ACC112 (cell line): ENCODE measurements at regions not wholly inside any gene's neighbourhood (a gene's known extent, or its start where the extent isn't known, plus 50 kb on each side); places are given as distances from the start of the nearest gene placed in this dataset.

Experiments
- H2AFZ ChIP-seq: fragments of 200-600 bp; sonication (generic); one replicate; pipeline ENCODE4 v1.6.0; 2017; ENCODE audit warnings: antibody characterized with exemption, low read length; ENCODE audit not compliant: unreplicated experiment
- H3K27ac ChIP-seq: fragments of 200-600 bp; sonication (generic); 2 replicates; pipeline ENCODE4 v1.5.1; 2014; ENCODE audit warnings: low read depth, mild to moderate bottlenecking, antibody characterized with exemption, low read length, moderate library complexity
- H3K27me3 ChIP-seq: fragments of 200-600 bp; sonication (generic); 2 replicates; pipeline ENCODE4 v1.6.1; 2014; ENCODE audit warnings: mild to moderate bottlenecking, antibody characterized with exemption, low read length, moderate library complexity, mixed read lengths; ENCODE audit not compliant: insufficient read depth
- H3K36me3 ChIP-seq: fragments of 200-600 bp; sonication (generic); 2 replicates; pipeline ENCODE4 v1.6.1; 2016; ENCODE audit warnings: mild to moderate bottlenecking, antibody characterized with exemption, low read length, moderate library complexity, mixed read lengths; ENCODE audit not compliant: insufficient read depth
- H3K4me1 ChIP-seq: fragments of 200-600 bp; sonication (generic); one replicate; pipeline ENCODE4 v1.6.1; 2016; ENCODE audit warnings: low read length, mixed read lengths; ENCODE audit not compliant: insufficient read depth, unreplicated experiment, control insufficient read depth
- H3K4me3 ChIP-seq: fragments of 200-600 bp; sonication (generic); 2 replicates; pipeline ENCODE4 v1.5.1; 2014; ENCODE audit warnings: mild to moderate bottlenecking, low read depth, low read length
- H3K79me2 ChIP-seq: fragments of 200-600 bp; sonication (generic); one replicate; pipeline ENCODE4 v1.6.0; 2016; ENCODE audit warnings: low read length; ENCODE audit not compliant: control insufficient read depth, unreplicated experiment, insufficient read depth

DNA sequence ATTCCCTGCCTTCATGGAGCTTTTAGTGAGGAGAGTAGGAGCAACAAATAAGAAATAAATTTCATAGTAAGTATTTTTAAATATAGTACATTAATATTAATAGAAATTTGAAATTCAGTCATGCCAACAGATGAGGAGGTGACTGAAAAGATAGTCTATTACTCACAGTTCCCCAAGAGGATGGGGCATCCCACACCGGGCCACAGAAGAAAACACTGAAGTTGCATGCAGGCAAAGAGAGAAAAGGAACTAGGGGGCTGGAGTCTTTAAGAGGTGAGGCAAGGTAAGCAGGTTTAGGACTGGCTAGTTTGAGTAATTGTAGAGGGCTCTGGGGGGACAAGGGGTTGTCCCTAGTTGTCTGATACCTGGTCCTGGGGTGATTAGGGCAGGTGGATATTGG lies 120.1 kb upstream of the UMPS start:
- no peak overlapping the region for H3K27ac ChIP-seq

DNA sequence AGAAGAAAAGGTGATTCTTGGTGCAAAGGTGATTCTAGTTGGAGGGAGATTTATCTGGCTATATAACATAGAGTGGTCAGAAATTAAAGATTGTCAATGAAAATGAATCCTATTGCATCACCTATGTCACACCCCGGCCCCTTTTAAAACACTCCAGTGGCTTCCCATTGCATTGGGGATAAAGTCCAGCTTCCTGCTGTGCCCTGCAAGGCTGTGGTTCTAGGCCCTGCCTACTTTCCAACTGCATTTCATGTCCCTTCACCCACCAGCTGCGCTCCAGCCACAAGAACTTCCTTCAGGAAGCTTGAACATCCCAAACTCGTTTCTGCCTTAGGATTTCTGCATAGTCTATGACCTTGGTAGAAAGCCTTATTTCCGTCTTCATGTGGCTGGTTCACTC lies 118.7 kb upstream of the UMPS start:
- no peaks in the 10 kb centered on the region for H3K36me3 ChIP-seq
- no peak overlapping the region for H3K27ac ChIP-seq
- H3K4me1 ChIP-seq = peaks cover 11% of the 10 kb centered on the region
- no peak overlapping the region for H2AFZ ChIP-seq
- H3K27me3 ChIP-seq = peaks cover 9% of the 10 kb centered on the region; the same call in 1 of the 2 replicates
- no peak overlapping the region for H3K4me3 ChIP-seq
- H3K79me2 ChIP-seq = no peaks in the 10 kb centered on the region

More for the DNA sequence above, 120.1 kb upstream of the UMPS start:
- no peaks in the 10 kb centered on the region for H3K27me3 ChIP-seq
- H2AFZ ChIP-seq = no peak overlapping the region
- peaks cover 21% of the 10 kb centered on the region for H3K4me1 ChIP-seq
- H3K4me3 ChIP-seq = no peak overlapping the region
- H3K36me3 ChIP-seq = no peaks in the 10 kb centered on the region
- H3K79me2 ChIP-seq = no peaks in the 10 kb centered on the region

DNA sequence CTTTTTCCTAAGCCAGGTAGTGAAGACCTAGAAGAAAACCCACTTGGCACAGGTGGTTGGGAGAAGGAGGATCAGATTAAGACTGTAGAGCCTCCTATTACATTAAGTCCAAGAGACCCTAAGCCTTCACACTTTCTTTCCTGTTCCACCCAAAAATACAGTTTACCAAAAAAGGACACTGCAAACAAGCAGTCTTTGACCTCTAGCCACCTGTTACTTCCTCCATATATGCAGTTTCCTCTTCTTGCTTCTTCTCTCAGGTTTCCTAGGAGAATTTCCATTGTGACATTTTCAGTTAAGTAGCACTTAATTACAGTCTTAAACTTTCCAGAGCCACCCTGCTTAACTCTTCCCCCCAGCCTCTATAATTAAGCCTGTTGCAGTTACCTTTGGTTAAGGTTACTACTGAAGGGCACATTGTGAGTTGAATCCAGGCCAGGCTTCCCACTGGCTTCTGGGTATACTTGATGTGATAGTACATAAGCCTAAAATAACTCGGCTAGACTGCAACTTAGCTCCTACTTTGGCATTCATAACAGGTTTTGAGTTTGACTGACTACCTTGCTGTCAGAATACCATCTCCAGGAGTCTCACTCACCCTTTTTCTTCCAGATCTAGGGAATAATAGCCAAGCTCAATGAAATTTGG lies 114.2 kb upstream of the UMPS start:
- Histone ChIP-seq H3K79me2 (no peaks in the 10 kb centered on the region), H3K27me3 (peaks cover 9% of the 10 kb centered on the region; the same call in 1 of the 2 replicates), H2AFZ (no peak overlapping the region), H3K27ac (no peak overlapping the region), H3K36me3 (no peaks in the 10 kb centered on the region), H3K4me1 (peaks cover 14% of the 10 kb centered on the region), H3K4me3 (no peak overlapping the region)

DNA sequence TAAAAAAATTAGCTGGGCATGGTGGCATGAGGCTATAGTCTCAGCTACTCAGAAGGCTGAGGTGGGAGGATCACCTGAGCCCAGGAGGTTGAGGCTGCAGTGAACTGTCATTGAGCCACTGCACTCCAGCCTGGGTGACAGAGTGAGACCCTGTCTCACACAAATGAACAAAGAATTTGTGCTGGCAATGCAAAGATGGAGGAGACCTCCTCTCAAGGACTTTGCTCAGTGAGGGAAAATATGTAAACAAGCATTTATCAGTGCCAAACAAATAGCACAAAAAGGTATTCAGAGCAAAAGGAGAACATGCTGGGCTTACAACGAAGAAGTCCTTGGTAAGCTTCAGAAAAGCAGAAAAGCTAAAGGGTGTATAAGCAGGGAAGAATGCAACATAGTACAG lies 113.1 kb upstream of the UMPS start:
- Histone ChIP-seq H3K79me2 (no peaks in the 10 kb centered on the region), H3K27ac (no peak overlapping the region), H2AFZ (no peak overlapping the region), H3K4me1 (peaks cover 16% of the 10 kb centered on the region), H3K27me3 (peaks cover 9% of the 10 kb centered on the region; the same call in 1 of the 2 replicates), H3K36me3 (no peaks in the 10 kb centered on the region), H3K4me3 (no peak overlapping the region)

DNA sequence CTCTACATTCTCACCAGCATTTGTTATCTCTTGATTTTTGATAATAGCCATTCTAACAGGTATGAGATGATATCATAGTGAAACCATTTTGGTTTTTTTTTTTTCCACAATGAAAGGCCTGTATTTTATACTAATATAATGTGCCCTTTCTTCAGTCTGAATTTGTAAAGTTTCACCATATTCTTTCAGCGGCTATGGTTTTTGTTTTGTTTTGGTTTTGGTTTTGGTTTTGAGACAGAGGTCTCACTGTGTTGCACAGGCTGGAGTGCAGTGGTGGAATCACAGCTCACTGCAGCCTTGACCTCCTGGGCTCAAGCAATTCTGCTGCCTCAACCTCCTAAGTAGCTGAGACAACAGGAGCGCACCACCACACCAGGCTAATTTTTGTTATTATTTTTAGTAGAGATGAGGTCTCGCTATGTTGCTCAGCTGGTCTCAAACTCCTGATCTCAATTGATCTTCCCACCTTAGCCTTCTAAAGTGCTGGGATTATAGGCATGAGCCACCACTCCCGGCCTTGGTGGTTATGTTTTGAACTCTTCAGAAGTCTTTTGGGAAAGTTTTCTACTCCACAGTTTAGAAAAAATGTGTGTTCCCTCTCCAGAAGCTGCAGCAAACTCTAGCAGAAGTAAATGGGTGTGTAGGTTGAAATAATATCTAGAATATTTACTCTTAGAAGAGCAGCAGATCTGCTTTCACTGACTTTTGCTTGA lies 110.2 kb upstream of the UMPS start:
- Histone ChIP-seq H3K79me2 (no peaks in the 10 kb centered on the region), H2AFZ (peak overlapping the region; percentile 95), H3K4me1 (peaks cover 16% of the 10 kb centered on the region), H3K27me3 (peaks cover 9% of the 10 kb centered on the region; the same call in 1 of the 2 replicates), H3K27ac (peak overlapping the region; percentile 5), H3K4me3 (peak overlapping the region; percentile 62), H3K36me3 (no peaks in the 10 kb centered on the region)

DNA sequence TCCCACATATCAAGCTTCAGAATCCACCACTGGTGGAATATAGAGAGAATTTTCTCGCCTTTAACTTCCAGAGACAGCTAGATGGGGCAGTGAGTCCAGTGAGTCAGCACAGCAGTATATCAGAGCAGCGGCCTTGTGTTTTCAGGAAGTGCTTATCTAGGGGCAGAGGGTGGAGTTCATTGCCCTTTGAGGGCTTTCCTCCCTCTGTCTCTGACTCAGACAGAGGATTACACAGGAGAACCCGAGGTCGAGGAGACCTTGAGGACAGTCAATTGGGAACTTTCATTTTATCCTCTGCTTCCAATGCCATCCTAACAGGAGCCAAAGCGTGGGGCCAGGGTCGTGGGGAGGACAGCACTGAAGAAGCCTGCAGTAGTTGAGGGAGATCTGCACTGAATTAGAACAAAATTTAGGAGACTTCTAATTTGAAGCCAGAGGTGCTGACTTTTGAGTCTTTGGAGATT lies 109.6 kb upstream of the UMPS start:
- H2AFZ ChIP-seq = peak overlapping the region; percentile 95
- H3K4me1 ChIP-seq = peaks cover 16% of the 10 kb centered on the region
- H3K27ac ChIP-seq = peak overlapping the region; percentile 5
- H3K27me3 ChIP-seq = peaks cover 7% of the 10 kb centered on the region; the same call in 1 of the 2 replicates
- H3K36me3 ChIP-seq = no peaks in the 10 kb centered on the region
- peak overlapping the region; percentile 62 for H3K4me3 ChIP-seq
- no peaks in the 10 kb centered on the region for H3K79me2 ChIP-seq

DNA sequence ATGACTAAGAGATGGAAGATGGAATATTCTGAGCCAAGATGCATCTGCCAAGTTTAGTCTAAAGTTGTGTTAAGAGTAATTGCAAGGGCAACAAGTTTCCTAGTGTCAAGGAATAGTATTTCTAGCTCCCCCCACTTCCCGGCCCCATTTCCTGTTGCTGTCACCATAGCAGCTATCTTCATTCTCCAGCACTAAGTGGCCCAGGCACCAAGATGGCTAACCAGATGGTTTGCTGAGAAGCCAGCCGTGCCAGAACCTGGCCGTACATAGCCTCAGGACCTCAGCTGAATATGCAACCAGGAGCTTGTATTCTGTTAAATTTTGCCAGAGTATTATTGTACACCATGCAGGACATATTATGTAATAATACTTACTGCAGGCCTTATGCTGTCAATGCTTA lies 108.8 kb upstream of the UMPS start:
- H2AFZ ChIP-seq = no peak overlapping the region
- no peaks in the 10 kb centered on the region for H3K36me3 ChIP-seq
- no peak overlapping the region for H3K27ac ChIP-seq
- peaks cover 16% of the 10 kb centered on the region for H3K4me1 ChIP-seq
- H3K4me3 ChIP-seq = no peak overlapping the region
- H3K27me3 ChIP-seq = no peaks in the 10 kb centered on the region
- no peaks in the 10 kb centered on the region for H3K79me2 ChIP-seq

DNA sequence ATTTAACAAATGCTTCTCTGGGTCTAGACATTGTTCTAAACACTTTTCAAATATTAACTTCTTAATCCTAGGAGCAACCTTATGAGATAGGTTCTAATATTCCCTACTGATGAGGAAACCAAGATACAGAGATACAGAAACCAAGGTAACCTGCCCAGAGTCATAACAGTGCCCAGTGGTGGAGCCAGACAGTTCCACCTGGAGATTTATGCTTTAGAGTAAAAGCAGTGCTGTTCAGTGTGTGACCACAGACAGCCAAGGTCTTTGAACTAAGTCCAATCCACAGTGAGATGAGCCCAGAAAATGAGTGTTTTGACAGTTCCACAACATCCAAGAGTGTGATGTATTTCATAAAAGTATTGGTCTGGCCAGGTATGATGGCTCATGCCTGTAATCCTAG lies 105.2 kb upstream of the UMPS start:
- H3K79me2 ChIP-seq = no peaks in the 10 kb centered on the region
- no peak overlapping the region for H2AFZ ChIP-seq
- no peak overlapping the region for H3K4me3 ChIP-seq
- H3K27me3 ChIP-seq = no peaks in the 10 kb centered on the region
- H3K4me1 ChIP-seq = peaks cover 11% of the 10 kb centered on the region
- H3K27ac ChIP-seq = no peak overlapping the region
- no peaks in the 10 kb centered on the region for H3K36me3 ChIP-seq

DNA sequence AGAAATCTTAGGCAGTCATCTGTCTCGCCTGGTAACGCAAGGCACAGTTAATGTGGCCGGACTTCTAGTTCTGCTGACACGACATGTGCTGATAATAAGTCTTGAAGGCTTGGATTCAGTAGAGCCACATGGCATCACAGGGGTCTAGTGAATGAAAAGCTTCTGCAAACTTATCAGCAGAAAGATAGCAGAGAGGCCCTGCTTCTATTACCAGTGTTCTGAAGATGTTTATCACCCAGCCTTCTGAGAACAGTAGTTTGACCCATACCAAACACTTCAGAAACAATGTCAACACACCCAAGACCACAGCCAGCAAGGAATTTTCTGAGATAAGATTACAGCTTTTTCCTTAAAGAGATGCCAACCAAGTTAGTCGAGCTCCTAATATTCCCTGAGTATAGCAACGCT lies 102.7 kb upstream of the UMPS start:
- Histone ChIP-seq H3K4me3 (no peak overlapping the region), H2AFZ (no peak overlapping the region), H3K4me1 (no peaks in the 10 kb centered on the region), H3K79me2 (no peaks in the 10 kb centered on the region), H3K27ac (no peak overlapping the region), H3K36me3 (no peaks in the 10 kb centered on the region), H3K27me3 (peaks cover 12% of the 10 kb centered on the region; the same call in 1 of the 2 replicates)

DNA sequence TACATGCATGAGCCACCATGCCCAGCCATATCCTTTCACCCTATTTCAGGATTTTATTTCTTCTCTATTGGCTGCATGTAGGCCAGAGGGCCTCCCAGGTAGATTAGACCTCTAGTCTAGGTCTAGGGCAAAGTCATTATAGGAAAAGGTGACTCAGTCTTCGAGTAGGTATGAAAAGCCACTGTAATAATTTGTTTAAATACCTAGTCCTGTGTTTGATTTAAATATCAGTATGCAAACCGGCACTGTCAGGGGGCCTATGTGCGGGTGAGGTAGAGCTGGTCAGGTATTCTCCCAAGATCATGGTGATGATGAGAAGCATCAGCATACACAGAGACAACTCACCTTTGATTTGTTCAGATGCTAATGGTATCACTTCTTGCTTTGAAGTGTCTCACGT lies 101.4 kb upstream of the UMPS start:
- no peak overlapping the region for H3K4me3 ChIP-seq

DNA sequence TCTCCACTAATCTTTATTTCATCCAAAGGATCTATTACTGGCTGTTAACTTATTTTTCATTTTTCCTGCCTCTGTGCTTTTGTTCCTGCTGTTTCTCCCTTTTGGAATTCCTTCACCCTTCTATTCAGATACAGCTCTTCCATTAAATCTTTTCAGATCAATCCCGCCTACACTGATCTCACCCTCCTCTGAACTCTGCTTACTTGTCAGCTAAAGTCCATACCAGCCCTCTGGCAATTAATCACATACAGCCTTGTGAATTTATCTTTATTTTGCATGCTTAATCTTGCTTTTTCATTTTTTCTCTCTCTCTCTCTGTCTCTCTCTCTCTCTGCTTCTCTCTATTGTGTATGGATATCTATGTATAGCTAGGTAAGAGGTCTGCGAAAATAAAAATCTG lies 100.8 kb upstream of the UMPS start:
- Histone ChIP-seq H3K4me1 (no peaks in the 10 kb centered on the region), H3K4me3 (no peak overlapping the region), H2AFZ (no peak overlapping the region), H3K36me3 (no peaks in the 10 kb centered on the region), H3K27ac (no peak overlapping the region), H3K27me3 (peaks cover 13% of the 10 kb centered on the region; the same call in 1 of the 2 replicates), H3K79me2 (no peaks in the 10 kb centered on the region)

More for the DNA sequence above, 101.4 kb upstream of the UMPS start:
- Histone ChIP-seq H3K27me3 (peaks cover 12% of the 10 kb centered on the region; the same call in 1 of the 2 replicates), H3K27ac (no peak overlapping the region), H3K79me2 (no peaks in the 10 kb centered on the region), H3K36me3 (no peaks in the 10 kb centered on the region), H3K4me1 (no peaks in the 10 kb centered on the region), H2AFZ (no peak overlapping the region)
